ENCODE measurements at regions not wholly inside any gene's neighbourhood (a gene's known extent, or its start where the extent isn't known, plus 50 kb on each side); places are given as distances from the start of the nearest gene placed in this dataset.

DNA sequence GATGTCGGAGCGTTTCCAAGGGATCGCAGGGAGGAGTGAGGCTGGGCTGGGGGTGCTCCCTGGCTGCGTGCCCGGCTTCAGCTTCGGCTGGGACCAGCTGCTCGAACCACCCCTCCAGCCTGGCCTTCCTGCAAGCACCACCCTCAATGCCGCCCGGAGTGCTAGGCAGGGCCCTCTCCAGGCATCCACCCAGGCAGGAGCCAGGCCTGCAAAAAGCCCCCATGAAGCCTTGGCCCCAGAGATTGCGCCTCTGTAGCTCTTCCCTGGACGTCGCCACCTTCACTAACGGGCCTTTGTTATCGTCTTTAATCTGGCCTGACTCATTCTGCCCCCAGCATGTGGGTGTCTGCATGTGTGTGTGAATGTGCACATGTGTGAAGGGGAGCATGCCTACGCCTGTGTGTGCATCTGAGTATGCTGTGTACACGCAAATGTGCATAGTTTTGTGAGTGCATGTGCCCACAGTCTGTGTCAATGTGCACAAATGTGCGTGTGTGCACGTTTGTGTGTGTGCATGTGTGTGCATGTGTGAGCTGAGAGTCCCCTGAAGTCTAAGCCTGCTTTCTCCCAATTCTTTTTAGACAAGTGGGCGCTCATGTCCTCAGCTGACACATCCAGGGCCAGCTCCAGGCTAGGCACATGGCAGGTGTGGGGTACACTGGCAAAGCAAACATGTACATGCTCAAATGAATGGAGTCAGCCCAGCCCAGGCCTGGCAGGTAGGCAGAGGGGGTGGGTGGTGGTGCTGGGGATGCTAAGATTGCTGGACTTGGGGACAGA, 195.4 kb upstream of the C14orf180 start:
- TF ChIP-seq, protein P1, sequence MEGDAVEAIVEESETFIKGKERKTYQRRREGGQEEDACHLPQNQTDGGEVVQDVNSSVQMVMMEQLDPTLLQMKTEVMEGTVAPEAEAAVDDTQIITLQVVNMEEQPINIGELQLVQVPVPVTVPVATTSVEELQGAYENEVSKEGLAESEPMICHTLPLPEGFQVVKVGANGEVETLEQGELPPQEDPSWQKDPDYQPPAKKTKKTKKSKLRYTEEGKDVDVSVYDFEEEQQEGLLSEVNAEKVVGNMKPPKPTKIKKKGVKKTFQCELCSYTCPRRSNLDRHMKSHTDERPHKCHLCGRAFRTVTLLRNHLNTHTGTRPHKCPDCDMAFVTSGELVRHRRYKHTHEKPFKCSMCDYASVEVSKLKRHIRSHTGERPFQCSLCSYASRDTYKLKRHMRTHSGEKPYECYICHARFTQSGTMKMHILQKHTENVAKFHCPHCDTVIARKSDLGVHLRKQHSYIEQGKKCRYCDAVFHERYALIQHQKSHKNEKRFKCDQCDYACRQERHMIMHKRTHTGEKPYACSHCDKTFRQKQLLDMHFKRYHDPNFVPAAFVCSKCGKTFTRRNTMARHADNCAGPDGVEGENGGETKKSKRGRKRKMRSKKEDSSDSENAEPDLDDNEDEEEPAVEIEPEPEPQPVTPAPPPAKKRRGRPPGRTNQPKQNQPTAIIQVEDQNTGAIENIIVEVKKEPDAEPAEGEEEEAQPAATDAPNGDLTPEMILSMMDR (IDR thresholded peaks at IDR 0.05) = no peak
- TF ChIP-seq POLR2A (IDR thresholded peaks at IDR 0.05) = no peak
- H3K9me3 ChIP-seq (replicated peaks in 1 of 3) = no peaks in the 10 kb centered on the region
- H3K36me3 ChIP-seq (replicated peaks in 1 of 2) = no peaks in the 10 kb centered on the region
- no peaks in the 10 kb centered on the region for H3K4me1 ChIP-seq (replicated peaks in 1 of 2)
- WGBS, 4 donors = 50 to 58% (median 53%) methylated on average over 17 to 19 of the region's 19 CpGs
- no peak for DNase-seq
- intact Hi-C loops (cut with DNase I) = no loop called here
- peaks cover under 1% of the 10 kb centered on the region for H3K27me3 ChIP-seq
- no peak overlapping the region for H3K27ac ChIP-seq
- H3K4me3 ChIP-seq = no peak overlapping the region

DNA sequence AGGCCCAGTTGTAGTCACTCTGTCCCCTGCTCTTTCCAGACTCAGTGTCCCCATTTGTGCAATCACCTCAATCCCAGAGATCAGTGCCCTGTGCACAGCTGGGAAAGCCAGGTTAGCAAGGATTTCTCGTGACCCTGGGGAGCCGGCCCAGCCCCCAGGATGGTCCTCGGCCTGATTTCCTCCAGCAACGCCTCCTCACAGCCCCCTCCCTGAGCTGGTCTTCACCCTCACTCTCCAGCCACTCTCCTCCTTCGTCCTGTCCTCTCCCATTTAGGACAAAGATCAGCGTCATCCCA, 194.8 kb upstream of the C14orf180 start:
- no peak for TF ChIP-seq POLR2A (IDR thresholded peaks at IDR 0.05)
- TF ChIP-seq, protein P1 (IDR thresholded peaks at IDR 0.05) = no peak
- Histone ChIP-seq H3K4me3 (no peak overlapping the region), H3K27ac (no peak overlapping the region), H3K27me3 (no peaks in the 10 kb centered on the region), H3K9me3 (replicated peaks in 1 of 3) (no peaks in the 10 kb centered on the region), H3K36me3 (replicated peaks in 1 of 2) (no peaks in the 10 kb centered on the region), H3K4me1 (replicated peaks in 1 of 2) (no peaks in the 10 kb centered on the region)
- DNase-seq = no peak
- 84 to 91% (median 86%) methylated on average over 6 of the region's 6 CpGs for WGBS, 4 donors
- intact Hi-C loops (cut with DNase I) = no loop called here

DNA sequence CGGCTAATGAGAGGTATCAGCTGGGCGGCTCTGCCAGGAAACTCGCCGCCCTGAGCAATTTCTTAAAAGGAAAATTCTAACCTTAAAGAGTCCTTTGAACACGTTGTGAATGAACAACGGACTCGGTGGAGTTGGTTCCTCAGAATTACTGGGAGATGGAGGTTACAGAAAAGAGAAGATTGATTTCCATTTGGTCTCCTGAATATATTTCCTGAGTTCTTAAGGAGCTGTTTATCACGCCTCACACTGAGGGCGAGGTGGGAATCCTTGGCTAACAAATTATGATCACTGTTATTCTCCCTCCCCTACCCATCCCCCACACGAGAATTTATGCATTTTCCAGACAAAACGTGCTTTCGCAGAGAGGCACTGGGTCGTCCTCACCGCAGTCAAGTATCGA, 194.5 kb upstream of the C14orf180 start:
- intact Hi-C loops (cut with DNase I) = no loop called here
- Histone ChIP-seq H3K27ac (no peak overlapping the region), H3K4me1 (replicated peaks in 1 of 2) (no peaks in the 10 kb centered on the region), H3K27me3 (no peaks in the 10 kb centered on the region), H3K9me3 (replicated peaks in 1 of 3) (no peaks in the 10 kb centered on the region), H3K36me3 (replicated peaks in 1 of 2) (no peaks in the 10 kb centered on the region), H3K4me3 (no peak overlapping the region)
- TF ChIP-seq, protein P1 (IDR thresholded peaks at IDR 0.05) = no peak
- no peak for TF ChIP-seq POLR2A (IDR thresholded peaks at IDR 0.05)
- WGBS, 4 donors = 81 to 86% (median 83%) methylated on average over 15 of the region's 15 CpGs
- DNase-seq = no peak

DNA sequence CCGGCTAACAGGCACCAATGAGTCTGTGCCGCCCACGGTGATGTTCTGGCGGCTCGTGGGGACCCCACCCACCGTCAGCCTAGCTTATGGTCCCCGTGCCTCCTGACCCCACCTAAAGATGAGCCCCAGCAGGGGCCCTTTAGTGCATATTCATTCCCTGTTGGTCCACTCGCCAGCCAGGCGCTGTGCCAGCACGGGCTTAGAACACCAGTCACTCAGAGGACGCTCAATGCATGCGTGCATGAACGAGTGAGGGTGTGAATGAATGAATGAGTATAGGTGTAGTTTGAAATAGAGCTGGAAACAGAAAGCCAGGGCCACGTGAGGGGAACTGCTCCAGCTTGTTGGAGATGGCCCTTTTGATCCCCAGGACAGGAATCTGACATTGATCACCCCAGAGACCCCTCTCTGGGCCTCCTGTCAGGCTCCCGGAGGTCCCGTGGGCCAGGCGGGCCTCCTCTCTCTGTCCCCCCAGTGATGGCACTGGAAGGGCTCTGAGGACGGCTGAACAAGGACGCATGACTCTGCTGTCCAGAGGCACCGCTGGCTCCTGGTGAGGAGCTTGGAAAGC, 193.9 kb upstream of the C14orf180 start:
- DNase-seq = no peak
- WGBS, 4 donors = 79 to 85% (median 82%) methylated on average over 17 to 20 of the region's 20 CpGs
- TF ChIP-seq, protein P1 (IDR thresholded peaks at IDR 0.05) = no peak
- no peak for TF ChIP-seq POLR2A (IDR thresholded peaks at IDR 0.05)
- H3K4me1 ChIP-seq (replicated peaks in 1 of 2) = no peaks in the 10 kb centered on the region
- no peaks in the 10 kb centered on the region for H3K9me3 ChIP-seq (replicated peaks in 1 of 3)
- H3K27ac ChIP-seq = no peak overlapping the region
- H3K36me3 ChIP-seq (replicated peaks in 1 of 2) = no peaks in the 10 kb centered on the region
- no peaks in the 10 kb centered on the region for H3K27me3 ChIP-seq
- no peak overlapping the region for H3K4me3 ChIP-seq
- intact Hi-C loops (cut with DNase I) = no loop called here

All from adrenal gland (tissue), 9 donors.